Mesothelial cell of epicardium (in vitro differentiated cells): ENCODE measurements at regions not wholly inside any gene's neighbourhood (a gene's known extent, or its start where the extent isn't known, plus 50 kb on each side); places are given as distances from the start of the nearest gene placed in this dataset.

Experiments used
- DNase-seq, 2 experiments: peaks; one replicate each; pipeline ENCODE4 v3.0.0; 2021; ENCODE audit warnings: low spot score in 2 of 2; ENCODE audit not compliant: unreplicated experiment in 2 of 2
- H3K27ac Mint-ChIP-seq: 2 replicates; pipeline ENCODE4 v1.8.0; 2021; ENCODE audit warnings: mixed read lengths
- H3K27me3 Mint-ChIP-seq: 2 replicates; pipeline ENCODE4 v1.8.0; 2021; ENCODE audit warnings: low read depth, mixed read lengths
- H3K36me3 Mint-ChIP-seq: 2 replicates; pipeline ENCODE4 v1.8.0; 2021; ENCODE audit warnings: mixed read lengths
- H3K4me1 Mint-ChIP-seq: 2 replicates; pipeline ENCODE4 v1.8.0; 2021; ENCODE audit warnings: mixed read lengths
- H3K4me3 Mint-ChIP-seq: 2 replicates; pipeline ENCODE4 v1.8.0; 2021; ENCODE audit warnings: mild to moderate bottlenecking, moderate library complexity, mixed read lengths
- H3K9me3 Mint-ChIP-seq: 2 replicates; pipeline ENCODE4 v1.8.0; 2021; ENCODE audit warnings: mixed read lengths
- TF ChIP-seq, protein P1 (sequence below): fragments of 200-600 bp; sonication (generic); IDR thresholded peaks from one replicate; pipeline ENCODE4 v1.5.0; 2021; ENCODE audit warnings: antibody characterized with exemption; ENCODE audit not compliant: unreplicated experiment

DNA sequence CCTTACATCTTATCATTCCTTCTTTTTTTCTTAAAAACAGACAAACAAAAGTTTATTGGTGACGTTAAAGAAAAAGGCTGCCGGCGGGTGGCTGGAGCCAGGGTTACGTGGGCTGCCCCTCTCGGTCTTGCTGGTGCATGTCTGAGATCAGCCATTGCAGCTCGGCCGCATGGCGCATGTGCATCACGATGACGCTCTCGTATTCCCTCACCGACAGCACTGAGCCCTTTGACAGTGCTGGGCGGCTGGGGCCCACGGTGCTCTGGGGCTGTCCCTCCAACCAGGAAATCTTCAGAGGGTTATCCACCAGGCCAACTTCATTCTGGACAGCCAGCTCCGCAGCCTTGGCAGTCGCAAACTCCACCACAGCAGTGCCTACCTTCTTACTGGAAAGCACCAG, 1081.8 kb upstream of the TMEFF2 start:
- no peaks in the 10 kb centered on the region for H3K36me3 Mint-ChIP-seq
- no peak overlapping the region for H3K27ac Mint-ChIP-seq
- no peaks in the 10 kb centered on the region for H3K27me3 Mint-ChIP-seq
- no peak for DNase-seq
- H3K4me3 Mint-ChIP-seq, result no peak overlapping the region
- TF ChIP-seq, protein P1, sequence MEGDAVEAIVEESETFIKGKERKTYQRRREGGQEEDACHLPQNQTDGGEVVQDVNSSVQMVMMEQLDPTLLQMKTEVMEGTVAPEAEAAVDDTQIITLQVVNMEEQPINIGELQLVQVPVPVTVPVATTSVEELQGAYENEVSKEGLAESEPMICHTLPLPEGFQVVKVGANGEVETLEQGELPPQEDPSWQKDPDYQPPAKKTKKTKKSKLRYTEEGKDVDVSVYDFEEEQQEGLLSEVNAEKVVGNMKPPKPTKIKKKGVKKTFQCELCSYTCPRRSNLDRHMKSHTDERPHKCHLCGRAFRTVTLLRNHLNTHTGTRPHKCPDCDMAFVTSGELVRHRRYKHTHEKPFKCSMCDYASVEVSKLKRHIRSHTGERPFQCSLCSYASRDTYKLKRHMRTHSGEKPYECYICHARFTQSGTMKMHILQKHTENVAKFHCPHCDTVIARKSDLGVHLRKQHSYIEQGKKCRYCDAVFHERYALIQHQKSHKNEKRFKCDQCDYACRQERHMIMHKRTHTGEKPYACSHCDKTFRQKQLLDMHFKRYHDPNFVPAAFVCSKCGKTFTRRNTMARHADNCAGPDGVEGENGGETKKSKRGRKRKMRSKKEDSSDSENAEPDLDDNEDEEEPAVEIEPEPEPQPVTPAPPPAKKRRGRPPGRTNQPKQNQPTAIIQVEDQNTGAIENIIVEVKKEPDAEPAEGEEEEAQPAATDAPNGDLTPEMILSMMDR, result no peak
- no peaks in the 10 kb centered on the region for H3K4me1 Mint-ChIP-seq
- H3K9me3 Mint-ChIP-seq, result peaks cover 8% of the 10 kb centered on the region

DNA sequence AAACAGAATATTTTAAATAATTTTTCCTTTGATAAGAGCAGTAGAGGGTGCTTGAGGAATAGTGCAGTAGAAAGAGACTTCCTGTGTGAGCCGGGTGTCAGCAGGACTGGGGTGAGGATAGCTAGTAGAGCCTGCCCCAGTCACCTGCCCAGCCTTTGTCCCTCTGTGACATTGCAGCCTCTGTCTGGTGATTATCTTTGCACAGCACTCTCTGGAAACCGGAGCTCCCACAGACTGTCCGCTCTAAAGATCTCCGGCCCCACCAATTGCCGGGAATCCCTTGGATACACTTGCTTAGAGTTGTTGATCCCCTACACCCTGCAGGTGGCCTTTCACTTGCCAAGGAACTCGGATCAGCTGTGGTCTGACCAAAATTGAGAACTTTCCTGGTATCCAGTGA, 1081.3 kb upstream of the TMEFF2 start:
- DNase-seq, result no peak
- H3K4me1 Mint-ChIP-seq, result no peaks in the 10 kb centered on the region
- H3K36me3 Mint-ChIP-seq, result no peaks in the 10 kb centered on the region
- no peak overlapping the region for H3K27ac Mint-ChIP-seq
- H3K9me3 Mint-ChIP-seq, result peaks cover 8% of the 10 kb centered on the region
- H3K4me3 Mint-ChIP-seq, result no peak overlapping the region
- H3K27me3 Mint-ChIP-seq, result no peaks in the 10 kb centered on the region
- TF ChIP-seq, protein P1, result no peak

DNA sequence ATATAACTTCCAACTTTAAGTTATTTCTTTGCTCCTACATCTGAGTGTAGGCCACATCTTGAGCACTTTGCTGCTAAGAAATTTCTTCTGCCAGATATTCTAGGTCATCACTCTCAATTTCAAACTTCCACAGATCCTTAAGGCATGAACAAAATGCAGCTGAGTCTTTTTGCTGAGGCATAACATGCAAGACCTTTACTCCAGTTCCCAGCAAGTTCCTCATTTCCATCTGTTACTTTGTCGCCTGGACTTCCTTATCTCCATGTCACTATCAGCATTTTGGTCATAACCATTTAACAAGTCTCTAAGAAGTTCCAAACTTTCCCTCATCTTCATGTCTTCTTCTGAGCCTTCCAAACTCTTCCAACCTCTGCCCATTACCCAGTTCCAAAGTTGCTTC, 1077.3 kb upstream of the TMEFF2 start:
- Mint-ChIP-seq H3K27ac (no peak overlapping the region), H3K9me3 (peaks cover 12% of the 10 kb centered on the region), H3K36me3 (no peaks in the 10 kb centered on the region), H3K4me1 (peaks cover 9% of the 10 kb centered on the region), H3K4me3 (no peak overlapping the region), H3K27me3 (no peaks in the 10 kb centered on the region)
- TF ChIP-seq, protein P1, result no peak
- no peak for DNase-seq

DNA sequence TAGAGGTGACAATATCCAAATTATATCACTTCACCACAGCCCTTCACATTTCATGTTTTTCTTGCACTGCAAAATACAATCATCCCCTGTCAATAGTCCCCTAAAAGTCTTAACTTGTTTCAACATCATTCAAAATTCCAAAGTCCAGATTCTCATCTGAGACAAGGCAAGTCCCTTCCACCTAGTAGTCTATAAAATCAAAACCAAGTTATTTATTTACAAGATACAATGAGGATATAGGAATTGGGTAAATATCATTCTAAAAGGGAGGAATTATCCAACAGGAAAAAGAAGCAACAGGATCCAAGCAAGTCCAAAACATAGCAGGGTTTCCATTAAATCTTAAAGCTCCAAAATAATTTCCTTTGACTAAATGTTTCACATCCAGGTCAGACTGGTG, 1076.1 kb upstream of the TMEFF2 start:
- Mint-ChIP-seq H3K27ac (no peak overlapping the region), H3K36me3 (no peaks in the 10 kb centered on the region), H3K4me1 (peaks cover 13% of the 10 kb centered on the region), H3K9me3 (peaks cover 12% of the 10 kb centered on the region), H3K27me3 (no peaks in the 10 kb centered on the region), H3K4me3 (no peak overlapping the region)
- TF ChIP-seq, protein P1, result no peak
- DNase-seq, result no peak

DNA sequence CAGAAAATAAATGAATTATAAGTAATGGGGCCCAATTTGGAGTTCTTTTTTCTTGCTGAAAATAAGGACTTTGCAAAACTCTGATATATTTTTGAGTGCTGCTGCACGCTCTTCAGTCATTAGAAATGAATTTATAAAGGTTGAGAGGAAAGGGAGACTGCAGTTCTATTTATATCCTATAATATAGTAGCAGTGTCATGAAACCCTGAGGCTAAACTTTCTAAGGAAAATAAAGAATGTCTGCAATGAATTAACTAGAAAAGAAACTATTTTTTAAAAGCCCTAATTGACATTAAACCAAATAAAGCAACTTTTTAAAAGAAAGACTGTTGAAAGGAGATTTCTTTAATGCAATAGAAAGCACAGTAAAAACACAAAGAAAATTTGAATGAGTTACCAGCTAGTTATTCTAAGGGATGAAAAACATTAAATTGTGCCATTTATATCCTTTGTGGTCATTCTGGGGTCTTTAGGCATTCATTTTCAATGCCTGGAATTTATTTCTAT, 1072.8 kb upstream of the TMEFF2 start:
- Mint-ChIP-seq H3K9me3 (peaks cover 12% of the 10 kb centered on the region), H3K36me3 (no peaks in the 10 kb centered on the region)

More for the DNA sequence above, 1072.8 kb upstream of the TMEFF2 start:
- TF ChIP-seq, protein P1, result no peak
- no peak overlapping the region for H3K4me3 Mint-ChIP-seq
- H3K4me1 Mint-ChIP-seq, result peaks cover 13% of the 10 kb centered on the region
- peak overlapping the region; percentile 39 for H3K27ac Mint-ChIP-seq
- H3K27me3 Mint-ChIP-seq, result no peaks in the 10 kb centered on the region
- no peak for DNase-seq
